OCI-LY3 (cell line): ENCODE measurements at regions not wholly inside any gene's neighbourhood (a gene's known extent, or its start where the extent isn't known, plus 50 kb on each side); places are given as distances from the start of the nearest gene placed in this dataset.

Source experiments
- H2AFZ ChIP-seq: fragments of 200-600, 300-600 bp; shearing (Covaris generic); 2 replicates; pipeline ENCODE4 v1.6.0; 2014; ENCODE audit warnings: antibody characterized with exemption, low read depth, low read length
- H3K27ac ChIP-seq: fragments of 200-600, 300-600 bp; sonication (generic); 2 replicates; pipeline ENCODE4 v1.5.1; 2014; ENCODE audit warnings: mild to moderate bottlenecking, low read length, moderate library complexity, mixed read lengths
- H3K27me3 ChIP-seq: fragments of 200-600, 300-600 bp; sonication (generic); 2 replicates; pipeline ENCODE4 v1.6.1; 2014; ENCODE audit warnings: low read depth, low read length, mixed read lengths
- H3K36me3 ChIP-seq: fragments of 200-600, 300-600 bp; sonication (generic); replicated peaks from 2 replicates; pipeline ENCODE3; 2014; ENCODE audit warnings: low read depth, low read length, mixed read lengths
- H3K4me1 ChIP-seq: fragments of 300-600, 200-600 bp; sonication (generic); 2 replicates; pipeline ENCODE4 v1.6.1; 2014; ENCODE audit warnings: low read length, mixed read lengths
- H3K4me2 ChIP-seq: fragments of 200-600, 300-600 bp; sonication (generic); 2 replicates; pipeline ENCODE4 v1.6.1; 2014; ENCODE audit warnings: low read length, mixed read lengths
- H3K4me3 ChIP-seq: fragments of 300-600, 200-600 bp; sonication (generic); 2 replicates; pipeline ENCODE4 v1.5.1; 2014; ENCODE audit warnings: antibody characterized with exemption, mild to moderate bottlenecking, low read length, moderate library complexity
- H3K79me2 ChIP-seq: fragments of 300-600, 200-600 bp; shearing (Covaris generic); 2 replicates; pipeline ENCODE4 v1.6.1; 2014; ENCODE audit warnings: mild to moderate bottlenecking, low read length, mixed read lengths
- H3K9ac ChIP-seq: fragments of 300-600, 200-600 bp; shearing (Covaris generic); 2 replicates; pipeline ENCODE4 v1.6.0; 2014; ENCODE audit warnings: mild to moderate bottlenecking, low read length, moderate library complexity
- H3K9me3 ChIP-seq: fragments of 200-600, 300-600 bp; shearing (Covaris generic); 2 replicates; pipeline ENCODE4 v1.6.1; 2014; ENCODE audit warnings: low read length, mixed read lengths; ENCODE audit not compliant: insufficient read depth
- H4K20me1 ChIP-seq: fragments of 200-600, 300-600 bp; sonication (generic); 2 replicates; pipeline ENCODE4 v1.6.1; 2016; ENCODE audit warnings: low read length, mixed read lengths; ENCODE audit not compliant: insufficient read depth
- EZH2phosphoT487 ChIP-seq: fragments of 200-600 bp; shearing (Covaris generic); IDR thresholded peaks from 2 replicates; pipeline ENCODE4 v1.6.1; 2018; ENCODE audit warnings: antibody characterized with exemption, mixed run types, low read depth
- TF ChIP-seq, protein P1 (sequence below): fragments of 200-600, 300-600 bp; sonication (generic); IDR thresholded peaks from 2 replicates; pipeline ENCODE4 v1.5.1; 2014; ENCODE audit warnings: antibody characterized with exemption, low read length, low read depth

DNA sequence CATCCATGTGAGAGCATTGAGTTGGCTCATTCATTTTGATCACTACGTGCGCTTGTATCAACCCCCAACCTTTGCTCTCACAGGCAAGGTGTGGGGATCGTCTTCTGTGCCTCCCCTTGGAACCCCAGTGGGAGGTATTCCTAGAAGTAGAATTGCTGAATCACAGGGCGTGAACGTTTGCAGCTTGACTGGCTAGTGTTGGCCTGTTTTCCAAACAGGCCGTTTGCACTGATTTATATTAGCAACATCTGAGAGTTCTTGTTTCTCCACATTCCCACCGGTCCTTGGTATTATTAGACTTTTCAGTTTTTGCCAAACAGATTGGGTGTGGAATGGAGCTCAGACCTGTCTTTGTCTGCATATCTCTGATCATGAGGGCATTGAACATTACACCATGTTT is 288.6 kb upstream of the PWP1 start:
- H3K79me2 ChIP-seq: no peaks in the 10 kb centered on the region
- no peaks in the 10 kb centered on the region for H4K20me1 ChIP-seq
- H3K4me3 ChIP-seq: no peak overlapping the region
- no peaks in the 10 kb centered on the region for H3K36me3 ChIP-seq
- H3K4me2 ChIP-seq: no peak overlapping the region
- no peaks in the 10 kb centered on the region for H3K9me3 ChIP-seq
- TF ChIP-seq EZH2phosphoT487: no peak
- TF ChIP-seq, protein P1, sequence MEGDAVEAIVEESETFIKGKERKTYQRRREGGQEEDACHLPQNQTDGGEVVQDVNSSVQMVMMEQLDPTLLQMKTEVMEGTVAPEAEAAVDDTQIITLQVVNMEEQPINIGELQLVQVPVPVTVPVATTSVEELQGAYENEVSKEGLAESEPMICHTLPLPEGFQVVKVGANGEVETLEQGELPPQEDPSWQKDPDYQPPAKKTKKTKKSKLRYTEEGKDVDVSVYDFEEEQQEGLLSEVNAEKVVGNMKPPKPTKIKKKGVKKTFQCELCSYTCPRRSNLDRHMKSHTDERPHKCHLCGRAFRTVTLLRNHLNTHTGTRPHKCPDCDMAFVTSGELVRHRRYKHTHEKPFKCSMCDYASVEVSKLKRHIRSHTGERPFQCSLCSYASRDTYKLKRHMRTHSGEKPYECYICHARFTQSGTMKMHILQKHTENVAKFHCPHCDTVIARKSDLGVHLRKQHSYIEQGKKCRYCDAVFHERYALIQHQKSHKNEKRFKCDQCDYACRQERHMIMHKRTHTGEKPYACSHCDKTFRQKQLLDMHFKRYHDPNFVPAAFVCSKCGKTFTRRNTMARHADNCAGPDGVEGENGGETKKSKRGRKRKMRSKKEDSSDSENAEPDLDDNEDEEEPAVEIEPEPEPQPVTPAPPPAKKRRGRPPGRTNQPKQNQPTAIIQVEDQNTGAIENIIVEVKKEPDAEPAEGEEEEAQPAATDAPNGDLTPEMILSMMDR: no peak
- no peaks in the 10 kb centered on the region for H3K4me1 ChIP-seq
- H2AFZ ChIP-seq: no peak overlapping the region
- no peaks in the 10 kb centered on the region for H3K27me3 ChIP-seq
- no peak overlapping the region for H3K27ac ChIP-seq
- no peak overlapping the region for H3K9ac ChIP-seq

DNA sequence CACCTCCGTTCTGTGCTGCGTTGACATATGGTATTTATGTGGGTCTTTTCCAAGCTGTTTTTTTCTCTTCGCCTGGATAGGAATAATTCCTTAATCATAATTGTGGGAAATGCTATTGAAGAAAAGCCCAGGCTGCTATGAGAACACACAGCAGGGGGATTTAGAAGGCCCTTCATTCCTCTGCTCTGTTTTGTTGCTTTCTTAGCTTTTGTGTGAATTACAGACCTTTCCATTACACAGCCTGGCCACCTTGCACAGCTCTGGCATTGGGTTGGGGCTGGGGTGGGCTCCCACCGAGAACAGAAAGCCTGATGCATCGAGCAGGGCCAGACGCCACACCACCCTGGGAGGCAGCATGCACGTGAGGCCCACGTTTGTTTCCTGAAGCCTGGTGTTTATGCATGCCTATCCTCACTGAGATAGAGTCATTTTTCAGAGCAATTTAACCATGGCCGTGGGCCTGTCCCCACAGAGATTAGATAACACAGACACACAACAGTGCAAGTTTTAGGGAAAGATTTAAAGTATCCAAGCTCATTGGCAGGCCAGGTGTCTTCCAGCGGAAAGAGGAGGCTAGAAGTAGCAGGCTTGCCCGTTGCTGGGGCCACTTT is 287.6 kb upstream of the PWP1 start:
- Histone ChIP-seq H3K36me3 (no peaks in the 10 kb centered on the region), H3K9me3 (no peaks in the 10 kb centered on the region), H2AFZ (no peak overlapping the region), H3K9ac (no peak overlapping the region), H3K4me3 (no peak overlapping the region), H3K27ac (no peak overlapping the region), H3K27me3 (no peaks in the 10 kb centered on the region), H3K4me1 (no peaks in the 10 kb centered on the region), H3K79me2 (no peaks in the 10 kb centered on the region), H3K4me2 (no peak overlapping the region), H4K20me1 (no peaks in the 10 kb centered on the region)
- no peak for TF ChIP-seq EZH2phosphoT487
- TF ChIP-seq, protein P1: no peak

DNA sequence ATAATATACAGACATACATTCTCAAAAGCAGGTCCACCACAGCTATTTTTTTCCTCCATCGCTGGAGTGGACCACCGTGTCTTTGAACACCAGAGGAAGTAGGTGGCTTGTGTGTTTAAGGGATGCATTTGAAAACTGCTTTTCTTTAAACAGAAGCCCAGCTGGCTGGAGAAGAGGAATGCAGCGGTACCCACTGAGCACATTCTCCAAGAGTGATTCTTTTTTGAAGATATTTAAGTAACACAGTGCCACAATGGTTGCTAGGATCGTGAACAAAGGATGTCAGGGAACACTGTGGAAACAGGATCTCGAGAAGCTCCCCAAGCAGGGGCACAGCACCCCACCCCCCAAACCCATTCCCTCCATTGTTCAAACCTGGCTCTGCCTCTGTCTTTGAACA is 286.6 kb upstream of the PWP1 start:
- no peak overlapping the region for H3K4me2 ChIP-seq
- H3K4me3 ChIP-seq: no peak overlapping the region
- no peak overlapping the region for H3K27ac ChIP-seq
- no peaks in the 10 kb centered on the region for H3K27me3 ChIP-seq
- no peaks in the 10 kb centered on the region for H3K4me1 ChIP-seq
- no peak overlapping the region for H3K9ac ChIP-seq
- TF ChIP-seq, protein P1: no peak
- no peak for TF ChIP-seq EZH2phosphoT487
- no peaks in the 10 kb centered on the region for H3K9me3 ChIP-seq
- H3K79me2 ChIP-seq: no peaks in the 10 kb centered on the region
- no peaks in the 10 kb centered on the region for H4K20me1 ChIP-seq
- H2AFZ ChIP-seq: no peak overlapping the region
- H3K36me3 ChIP-seq: no peaks in the 10 kb centered on the region

DNA sequence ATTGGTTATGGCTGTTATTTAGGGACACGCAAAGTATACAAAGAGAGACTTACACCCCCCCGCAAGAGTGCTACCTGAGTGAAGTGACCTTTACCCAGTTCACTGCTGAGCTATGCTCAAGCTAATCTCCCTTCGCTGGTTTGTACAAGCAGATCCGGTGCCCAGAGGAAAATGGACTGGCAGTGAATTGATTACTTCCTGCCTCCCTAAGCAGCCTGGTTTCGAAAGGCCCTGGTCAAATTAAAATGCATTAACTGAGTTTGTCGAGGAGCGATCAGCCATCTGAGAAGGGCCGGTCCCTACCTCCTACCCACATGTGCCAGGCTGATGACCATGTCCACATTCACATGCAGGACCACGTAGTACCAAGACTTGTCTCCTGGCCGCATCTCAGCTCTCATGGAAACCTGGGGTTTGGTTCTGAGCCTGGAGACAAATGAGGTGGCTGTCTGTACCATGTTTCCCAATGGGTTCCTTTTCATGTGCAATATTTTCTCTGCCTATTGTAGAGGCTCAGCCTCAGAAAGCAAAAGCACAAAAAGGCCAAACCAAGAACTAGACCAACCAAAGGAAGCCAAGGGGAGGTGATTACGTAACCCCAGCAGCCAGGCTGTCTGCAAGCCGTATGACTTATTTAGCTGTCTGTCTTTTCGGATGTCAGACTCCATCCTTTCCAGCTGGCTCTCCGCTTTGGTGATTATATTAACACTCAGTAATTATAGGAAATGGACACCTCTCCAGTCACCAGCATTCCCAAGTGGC is 284.7 kb upstream of the PWP1 start:
- Histone ChIP-seq H3K4me1 (no peaks in the 10 kb centered on the region), H3K9me3 (no peaks in the 10 kb centered on the region), H3K27me3 (no peaks in the 10 kb centered on the region), H2AFZ (no peak overlapping the region), H3K79me2 (no peaks in the 10 kb centered on the region), H3K4me3 (no peak overlapping the region), H3K36me3 (no peaks in the 10 kb centered on the region), H4K20me1 (no peaks in the 10 kb centered on the region), H3K27ac (no peak overlapping the region), H3K9ac (no peak overlapping the region), H3K4me2 (no peak overlapping the region)
- TF ChIP-seq EZH2phosphoT487: no peak
